HEK293T (cell line): ENCODE measurements at regions not wholly inside any gene's neighbourhood (a gene's known extent, or its start where the extent isn't known, plus 50 kb on each side); places are given as distances from the start of the nearest gene placed in this dataset.

ENCODE experiments used
- BHLHE40 ChIP-seq: fragments of 450-650 bp; IDR thresholded peaks from 2 replicates; pipeline ENCODE4 v1.6.1; 2016; ENCODE audit warnings: mild to moderate bottlenecking, moderate library complexity, borderline replicate concordance
- CTBP1 ChIP-seq: fragments of 450-650 bp; IDR thresholded peaks from 2 replicates; pipeline ENCODE4 v1.6.1; 2016; ENCODE audit warnings: borderline replicate concordance
- ELF4 ChIP-seq: fragments of 450-650 bp; IDR thresholded peaks from 2 replicates; pipeline ENCODE4 v1.6.1; 2017; ENCODE audit warnings: antibody characterized with exemption
- FOXM1 ChIP-seq: fragments of 450-650 bp; IDR thresholded peaks from 2 replicates; pipeline ENCODE4 v1.6.1; 2017; ENCODE audit warnings: mild to moderate bottlenecking, borderline replicate concordance
- NFRKB ChIP-seq: fragments of 450-650 bp; IDR thresholded peaks from 2 replicates; pipeline ENCODE4 v1.6.1; 2016; ENCODE audit warnings: mild to moderate bottlenecking, moderate library complexity
- SP1 ChIP-seq: fragments of 450-650 bp; IDR thresholded peaks from 2 replicates; pipeline ENCODE4 v1.6.1; 2017
- SUZ12 ChIP-seq: fragments of 450-650 bp; IDR thresholded peaks from 2 replicates; pipeline ENCODE4 v1.6.1; 2016; ENCODE audit warnings: mild to moderate bottlenecking
- ZNF384 ChIP-seq: fragments of 450-650 bp; IDR thresholded peaks from 2 replicates; pipeline ENCODE4 v1.6.1; 2016

DNA sequence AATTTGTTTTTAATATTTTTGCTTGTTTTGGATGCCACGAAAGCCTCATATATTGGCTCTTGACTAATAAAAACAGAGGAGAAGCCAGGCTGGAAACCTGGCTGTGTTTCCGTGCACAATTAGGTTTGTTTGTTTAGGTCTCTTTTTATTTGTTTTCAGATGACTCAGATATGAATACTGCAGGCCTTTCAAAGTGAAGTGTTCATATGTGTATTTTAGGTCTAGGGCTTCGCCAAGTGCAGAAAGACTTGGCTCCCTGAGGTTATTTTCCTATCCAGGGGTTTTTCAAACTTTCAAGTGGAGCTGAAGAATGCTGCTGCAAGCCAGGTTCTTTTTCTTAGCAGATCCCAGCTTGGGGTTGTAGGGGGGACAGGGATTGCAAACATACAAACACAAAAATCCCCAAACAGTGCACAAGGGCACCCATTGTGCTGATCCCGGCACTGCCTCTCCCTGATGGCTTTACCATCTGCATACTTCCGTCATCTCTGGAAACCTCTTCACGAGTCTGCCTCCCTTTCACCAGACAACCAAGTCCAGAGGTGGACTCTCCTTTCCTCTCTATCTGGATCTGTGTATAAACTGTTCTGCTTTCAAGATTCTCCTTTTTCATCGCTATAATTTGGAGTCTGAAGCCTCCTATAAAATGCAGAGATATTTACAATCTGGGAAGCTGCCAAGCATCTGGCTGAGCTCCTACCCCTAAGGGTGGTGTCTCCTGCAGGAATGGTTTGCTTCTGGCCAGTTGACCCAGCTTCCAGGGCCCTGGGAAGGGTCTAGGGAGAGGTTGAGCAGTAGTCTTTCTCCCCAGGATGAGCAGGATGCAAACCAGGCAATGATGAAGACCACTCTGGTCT lies 108.6 kb downstream of the SMIM20 start:
- no peak for TF ChIP-seq SP1
- TF ChIP-seq NFRKB: no peak
- no peak for TF ChIP-seq SUZ12
- no peak for TF ChIP-seq ZNF384
- no peak for TF ChIP-seq FOXM1
- TF ChIP-seq BHLHE40: no peak
- no peak for TF ChIP-seq ELF4
- TF ChIP-seq CTBP1: no peak
